MCF 10A (cell line): ENCODE measurements at regions not wholly inside any gene's neighbourhood (a gene's known extent, or its start where the extent isn't known, plus 50 kb on each side); places are given as distances from the start of the nearest gene placed in this dataset.

Experiments
- BruUV-seq: library from RNA; stranded (reverse); fragments of 400-500 nt; replicated peaks from 2 replicates; lab custom pipeline; 2021; lab: Mats Ljungman, UMichigan
- CTCF ChIA-PET: fragments of 300-600 bp; sonication (Branson Sonifier 250); formaldehyde crosslinking; extraction: SDS; loops from one replicate; lab custom pipeline; 2021; ENCODE audit warnings: antibody characterized with exemption, inconsistent platforms; lab: Yijun Ruan, JAX
- POLR2A ChIA-PET: fragments of 300-600, 350-650 bp; sonication (Branson Sonifier 250); formaldehyde crosslinking; extraction: SDS; loops from one replicate; lab custom pipeline; 2020; ENCODE audit warnings: antibody characterized with exemption, inconsistent platforms; lab: Yijun Ruan, JAX
- DNase-seq: peaks from one replicate; pipeline ENCODE4 v3.0.0-alpha.2; 2018; ENCODE audit not compliant: unreplicated experiment
- H3K27ac Mint-ChIP-seq: one replicate; pipeline ENCODE4 v1.8.0; 2022; ENCODE audit warnings: mild to moderate bottlenecking, low read depth, mixed read lengths; ENCODE audit not compliant: unreplicated experiment
- H3K27me3 Mint-ChIP-seq: one replicate; pipeline ENCODE4 v1.8.0; 2022; ENCODE audit warnings: mixed read lengths; ENCODE audit not compliant: insufficient read depth, unreplicated experiment
- H3K36me3 Mint-ChIP-seq: one replicate; pipeline ENCODE4 v1.8.0; 2022; ENCODE audit warnings: mild to moderate bottlenecking, moderate library complexity, mixed read lengths; ENCODE audit not compliant: insufficient read depth, unreplicated experiment
- H3K4me1 Mint-ChIP-seq: one replicate; pipeline ENCODE4 v1.8.0; 2022; ENCODE audit warnings: mixed read lengths; ENCODE audit not compliant: insufficient read depth, unreplicated experiment
- H3K4me3 Mint-ChIP-seq: one replicate; pipeline ENCODE4 v1.8.0; 2022; ENCODE audit warnings: mild to moderate bottlenecking, moderate library complexity, mixed read lengths; ENCODE audit not compliant: unreplicated experiment
- H3K9me3 Mint-ChIP-seq: one replicate; pipeline ENCODE4 v1.8.0; 2022; ENCODE audit warnings: mixed read lengths; ENCODE audit not compliant: unreplicated experiment
- CTCF ChIP-seq: fragments of 200-600 bp; IDR thresholded peaks from one replicate; pipeline ENCODE4 v1.8.0; 2022; ENCODE audit warnings: antibody characterized with exemption, mild to moderate bottlenecking; ENCODE audit not compliant: unreplicated experiment
- intact Hi-C: fragments of 100-400 bp; cut with micrococcal nuclease; formaldehyde crosslinking; loops from 2 replicates; pipeline ENCODE4 v1.14.1; 2022

- BruUV-seq = no TSS peak
- peaks cover 45% of the 10 kb centered on the region for H3K9me3 Mint-ChIP-seq
- H3K4me3 Mint-ChIP-seq = no peak overlapping the region
- H3K27me3 Mint-ChIP-seq = no peaks in the 10 kb centered on the region
- intact Hi-C loops = no loop called here
- ChIA-PET CTCF (no interaction called here), POLR2A (no interaction called here)
- DNase-seq = no peak
- no peaks in the 10 kb centered on the region for H3K36me3 Mint-ChIP-seq
- no peak overlapping the region for H3K27ac Mint-ChIP-seq
- no peak for TF ChIP-seq CTCF
- no peaks in the 10 kb centered on the region for H3K4me1 Mint-ChIP-seq
Measured at GRCh38 chr16:5835876-5836275, 738.3 kb upstream of the EEF2KMT start.

- CTCF ChIA-PET = no interaction called here
- Mint-ChIP-seq H3K4me1 (no peaks in the 10 kb centered on the region), H3K36me3 (no peaks in the 10 kb centered on the region), H3K4me3 (no peak overlapping the region), H3K27me3 (no peaks in the 10 kb centered on the region), H3K27ac (no peak overlapping the region), H3K9me3 (peaks cover 42% of the 10 kb centered on the region)
- no peak for DNase-seq
- intact Hi-C loops = no loop called here
- no peak for TF ChIP-seq CTCF
- no TSS peak for BruUV-seq
- POLR2A ChIA-PET = no interaction called here
Measured at GRCh38 chr16:5826332-5826731, 728.7 kb upstream of the EEF2KMT start.

GRCh38 chr16:5820472-5820871 lies 722.9 kb upstream of the EEF2KMT start:
- ChIA-PET CTCF (interaction anchor here (0.6 kb wide), 1 partner anchor 64 kb away, joined by 3 read pairs; no protein-coding TSS in a partner anchor), POLR2A (interaction anchor here (0.6 kb wide), 1 partner anchor 132 kb away, joined by 3 read pairs; no protein-coding TSS in a partner anchor)
- no peaks in the 10 kb centered on the region for H3K36me3 Mint-ChIP-seq
- no peak for TF ChIP-seq CTCF
- DNase-seq = no peak
- BruUV-seq = no TSS peak
- no peaks in the 10 kb centered on the region for H3K4me1 Mint-ChIP-seq
- no peak overlapping the region for H3K27ac Mint-ChIP-seq
- peaks cover 39% of the 10 kb centered on the region for H3K9me3 Mint-ChIP-seq
- intact Hi-C loops = no loop called here
- no peak overlapping the region for H3K4me3 Mint-ChIP-seq
- H3K27me3 Mint-ChIP-seq = no peaks in the 10 kb centered on the region

GRCh38 chr16:5815570-5816237 lies 718.1 kb upstream of the EEF2KMT start:
- peaks cover 38% of the 10 kb centered on the region for H3K9me3 Mint-ChIP-seq
- CTCF ChIA-PET = no interaction called here
- H3K27ac Mint-ChIP-seq = no peak overlapping the region
- no peak for DNase-seq
- no peaks in the 10 kb centered on the region for H3K27me3 Mint-ChIP-seq
- POLR2A ChIA-PET = no interaction called here
- intact Hi-C loops = no loop called here
- no peak for TF ChIP-seq CTCF
- no peaks in the 10 kb centered on the region for H3K36me3 Mint-ChIP-seq
- no peak overlapping the region for H3K4me3 Mint-ChIP-seq
- no TSS peak for BruUV-seq
- H3K4me1 Mint-ChIP-seq = no peaks in the 10 kb centered on the region
